Prostate gland (tissue), 2 donors: ENCODE measurements at regions not wholly inside any gene's neighbourhood (a gene's known extent, or its start where the extent isn't known, plus 50 kb on each side); places are given as distances from the start of the nearest gene placed in this dataset.
"Not testable (repeated sequence)": the region's sequence is repeated elsewhere in the genome, so short reads cannot be mapped to it uniquely, and the experiment has no call there.

Experiments
- DNase-seq: peaks from one replicate; pipeline ENCODE4 v3.0.0-alpha.2; 2019; ENCODE audit warnings: low spot score
- H3K27ac ChIP-seq, 2 donors: fragments of 200-600 bp; sonication (generic); 2 replicates each; pipeline ENCODE4 v1.5.1; 2017 to 2019
- H3K27me3 ChIP-seq: fragments of 200-600 bp; sonication (generic); replicated peaks from 2 replicates; pipeline ENCODE4 v1.5.1; 2019; ENCODE audit not compliant: insufficient read depth
- H3K36me3 ChIP-seq, 2 donors: fragments of 200-600 bp; sonication (generic); 1 replicate in 1 of 2; 2 replicates in 1 of 2; pipeline versions ENCODE4 v1.5.1 to v1.8.1; 2017 to 2019
- H3K4me1 ChIP-seq: fragments of 200-600 bp; sonication (generic); replicated peaks from 2 replicates; pipeline ENCODE4 v1.5.1; 2019
- H3K4me3 ChIP-seq, 2 donors: fragments of 200-600 bp; sonication (generic); 2 replicates each; pipeline ENCODE4 v1.5.1; 2017 to 2019
- H3K9me3 ChIP-seq: fragments of 200-600 bp; sonication (generic); 2 replicates; pipeline ENCODE4 v1.5.1; 2017
- POLR2A ChIP-seq: fragments of 450-650 bp; IDR thresholded peaks from one replicate; pipeline ENCODE4 v1.6.1; 2016; ENCODE audit warnings: antibody characterized with exemption, mild to moderate bottlenecking
- POLR2AphosphoS5 ChIP-seq: sonication (generic); formaldehyde crosslinking; IDR thresholded peaks from one replicate; pipeline ENCODE4 v1.6.1; 2017; ENCODE audit warnings: antibody characterized with exemption
- WGBS: methylation state at CpG from one replicate; pipeline ENCODE4 v1.1.5; 2018; 5-methylcytosine and 5-hydroxymethylcytosine counted together
- intact Hi-C: fragments of 100-400 bp; cut with DNase I; formaldehyde crosslinking; loops from one replicate; pipeline ENCODE4 v1.14.2; 2022
- TF ChIP-seq, protein P1 (sequence below), 4 experiments: fragments of 200-600 bp in 2 of 4; fragments of 450-650 bp in 2 of 4; sonication (generic) in 2 of 4; IDR thresholded peaks; 1 replicate in 3 of 4; 2 replicates in 1 of 4; pipeline ENCODE4 v1.5.1; 2016 to 2019; ENCODE audit warnings: antibody characterized with exemption in 4 of 4, mild to moderate bottlenecking in 2 of 4, moderate library complexity in 2 of 4

DNA sequence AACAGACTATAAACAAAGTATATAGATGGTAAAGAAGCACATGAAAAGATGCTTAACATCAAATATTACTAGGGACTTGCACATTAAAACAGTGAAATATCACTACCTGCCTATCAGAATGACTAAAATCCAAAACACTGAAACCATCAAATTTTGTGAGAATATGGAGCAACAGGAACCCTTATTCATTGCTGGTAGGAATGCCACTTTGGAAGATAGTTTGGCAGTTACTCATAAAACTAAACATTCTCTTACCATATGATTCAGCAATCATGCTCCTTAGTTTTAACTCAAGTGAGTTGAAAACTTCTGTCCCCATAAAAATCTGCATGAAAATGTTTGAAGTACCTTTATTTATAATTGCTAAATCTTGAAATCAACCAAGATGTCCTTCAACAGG lies 297.6 kb downstream of the DAD1 start:
- H3K4me1 ChIP-seq = peaks cover under 1% of the 10 kb centered on the region
- H3K9me3 ChIP-seq = no peaks in the 10 kb centered on the region
- H3K27me3 ChIP-seq = no peaks in the 10 kb centered on the region
- no peak overlapping the region for H3K4me3 ChIP-seq
- H3K36me3 ChIP-seq = no peaks in the 10 kb centered on the region
- intact Hi-C loops = no loop called here
- TF ChIP-seq, protein P1, sequence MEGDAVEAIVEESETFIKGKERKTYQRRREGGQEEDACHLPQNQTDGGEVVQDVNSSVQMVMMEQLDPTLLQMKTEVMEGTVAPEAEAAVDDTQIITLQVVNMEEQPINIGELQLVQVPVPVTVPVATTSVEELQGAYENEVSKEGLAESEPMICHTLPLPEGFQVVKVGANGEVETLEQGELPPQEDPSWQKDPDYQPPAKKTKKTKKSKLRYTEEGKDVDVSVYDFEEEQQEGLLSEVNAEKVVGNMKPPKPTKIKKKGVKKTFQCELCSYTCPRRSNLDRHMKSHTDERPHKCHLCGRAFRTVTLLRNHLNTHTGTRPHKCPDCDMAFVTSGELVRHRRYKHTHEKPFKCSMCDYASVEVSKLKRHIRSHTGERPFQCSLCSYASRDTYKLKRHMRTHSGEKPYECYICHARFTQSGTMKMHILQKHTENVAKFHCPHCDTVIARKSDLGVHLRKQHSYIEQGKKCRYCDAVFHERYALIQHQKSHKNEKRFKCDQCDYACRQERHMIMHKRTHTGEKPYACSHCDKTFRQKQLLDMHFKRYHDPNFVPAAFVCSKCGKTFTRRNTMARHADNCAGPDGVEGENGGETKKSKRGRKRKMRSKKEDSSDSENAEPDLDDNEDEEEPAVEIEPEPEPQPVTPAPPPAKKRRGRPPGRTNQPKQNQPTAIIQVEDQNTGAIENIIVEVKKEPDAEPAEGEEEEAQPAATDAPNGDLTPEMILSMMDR (IDR thresholded peaks at IDR 0.05) = no peak
- no peak for TF ChIP-seq POLR2A
- no peak for TF ChIP-seq POLR2AphosphoS5
- no peak for DNase-seq
- no peak overlapping the region for H3K27ac ChIP-seq

DNA sequence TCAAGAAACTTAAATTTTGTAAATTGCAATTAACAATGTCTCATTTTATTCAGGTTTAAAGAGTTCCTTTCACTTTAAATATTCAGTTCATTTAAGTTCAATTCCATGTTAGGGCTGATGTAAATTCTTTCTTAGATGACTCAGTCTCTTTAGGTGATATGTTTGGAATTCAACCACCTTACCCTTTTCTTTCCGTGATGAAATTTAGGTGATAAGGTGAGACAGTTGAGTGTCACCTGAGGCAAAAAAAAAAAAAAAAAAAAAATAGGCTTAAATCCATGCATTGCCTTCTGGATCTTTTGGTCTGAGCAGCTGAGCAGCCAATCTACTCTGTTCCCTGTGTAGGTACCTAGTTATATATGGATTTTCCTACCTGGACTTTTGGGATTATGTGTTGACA lies 299.5 kb downstream of the DAD1 start:
- H3K36me3 ChIP-seq = no peaks in the 10 kb centered on the region
- 60% methylated on average over 1 of the region's 1 CpG for WGBS
- H3K27me3 ChIP-seq = no peaks in the 10 kb centered on the region
- no peaks in the 10 kb centered on the region for H3K4me1 ChIP-seq
- no peak overlapping the region for H3K4me3 ChIP-seq
- H3K9me3 ChIP-seq = no peaks in the 10 kb centered on the region
- no peak overlapping the region for H3K27ac ChIP-seq
- DNase-seq = no peak
- intact Hi-C loops = no loop called here
- TF ChIP-seq POLR2A (no peak), POLR2AphosphoS5 (no peak)
- TF ChIP-seq, protein P1 (IDR thresholded peaks at IDR 0.05) = no peak

DNA sequence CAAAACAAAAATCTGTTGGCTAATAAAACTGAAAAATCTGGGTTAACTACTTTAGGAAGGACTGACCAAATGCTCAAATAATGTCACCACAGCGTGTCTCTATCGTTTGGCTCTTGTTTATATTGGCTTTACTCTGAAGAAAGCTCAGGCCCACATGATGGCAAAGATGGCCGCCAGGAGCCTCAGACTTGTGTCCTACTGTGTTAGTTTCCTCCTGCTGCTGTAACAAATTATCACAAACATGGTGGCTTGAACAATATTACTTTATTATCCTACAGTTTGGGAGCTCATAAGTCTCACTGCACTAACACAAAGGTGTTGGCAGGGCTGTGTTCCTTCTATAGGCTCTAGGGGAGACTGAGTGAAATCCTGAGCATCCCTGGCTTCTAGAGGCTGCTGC lies 303.0 kb downstream of the DAD1 start:
- Histone ChIP-seq H3K4me3 (no peak overlapping the region), H3K36me3 (no peaks in the 10 kb centered on the region), H3K27me3 (no peaks in the 10 kb centered on the region), H3K27ac (no peak overlapping the region), H3K9me3 (no peaks in the 10 kb centered on the region), H3K4me1 (no peaks in the 10 kb centered on the region)
- DNase-seq = no peak
- WGBS = 62% methylated on average over 3 of the region's 3 CpGs
- TF ChIP-seq, protein P1 (IDR thresholded peaks at IDR 0.05) = no peak
- TF ChIP-seq POLR2AphosphoS5 = no peak
- TF ChIP-seq POLR2A = no peak
- intact Hi-C loops = no loop called here

DNA sequence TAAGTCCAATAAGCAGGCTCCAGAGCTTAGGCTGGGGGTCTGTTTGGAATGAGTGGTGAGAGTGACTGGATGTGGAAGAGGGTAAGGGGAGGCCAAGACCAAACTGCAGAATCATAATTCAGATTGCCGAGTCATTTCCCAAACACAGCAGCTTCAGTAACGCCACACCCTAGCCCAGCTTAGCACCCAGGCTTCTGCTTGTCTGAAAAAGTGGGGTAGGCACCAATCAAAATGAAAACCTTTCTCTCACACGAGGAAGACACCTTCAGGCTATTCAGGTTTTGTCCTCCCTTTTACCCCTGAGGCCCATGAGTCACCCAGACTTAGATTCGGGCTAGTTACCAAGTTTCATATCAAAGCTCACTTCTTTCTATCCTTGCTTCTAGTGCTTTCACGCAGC lies 306.1 kb downstream of the DAD1 start:
- no peaks in the 10 kb centered on the region for H3K27me3 ChIP-seq
- TF ChIP-seq POLR2AphosphoS5 (no peak), POLR2A (no peak)
- TF ChIP-seq, protein P1 (IDR thresholded peaks at IDR 0.05) = no peak
- H3K27ac ChIP-seq = no peak overlapping the region
- no peaks in the 10 kb centered on the region for H3K4me1 ChIP-seq
- no peaks in the 10 kb centered on the region for H3K9me3 ChIP-seq
- 70% methylated on average over 5 of the region's 5 CpGs for WGBS
- H3K4me3 ChIP-seq = no peak overlapping the region
- no peaks in the 10 kb centered on the region for H3K36me3 ChIP-seq
- intact Hi-C loops = no loop called here
- DNase-seq = no peak

DNA sequence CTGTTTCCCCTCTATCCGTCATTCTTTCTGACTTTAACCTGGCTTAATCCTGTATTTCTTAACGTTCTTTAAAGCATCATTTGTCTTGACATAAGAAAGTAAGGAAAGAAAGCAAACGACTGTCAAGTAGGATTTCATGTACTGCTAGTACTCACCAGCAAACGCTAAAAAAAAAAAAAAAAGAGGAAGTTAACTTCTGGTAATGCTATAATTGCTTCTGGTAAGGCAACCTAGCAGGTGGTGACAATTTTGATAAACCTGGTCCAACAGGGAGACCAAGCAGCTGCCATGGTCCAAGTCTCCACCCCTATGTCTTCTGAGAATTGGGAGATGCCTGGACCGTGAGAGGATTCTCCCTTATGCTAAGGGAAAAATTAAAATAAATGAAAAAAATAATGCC lies 306.6 kb downstream of the DAD1 start:
- no peak overlapping the region for H3K27ac ChIP-seq
- H3K4me3 ChIP-seq = no peak overlapping the region
- no peaks in the 10 kb centered on the region for H3K36me3 ChIP-seq
- no peak for DNase-seq
- H3K4me1 ChIP-seq = no peaks in the 10 kb centered on the region
- TF ChIP-seq, protein P1 (IDR thresholded peaks at IDR 0.05) = no peak
- no peak for TF ChIP-seq POLR2A
- no peak for TF ChIP-seq POLR2AphosphoS5
- 46% methylated on average over 5 of the region's 5 CpGs for WGBS
- no peaks in the 10 kb centered on the region for H3K27me3 ChIP-seq
- no peaks in the 10 kb centered on the region for H3K9me3 ChIP-seq
- intact Hi-C loops = no loop called here

DNA sequence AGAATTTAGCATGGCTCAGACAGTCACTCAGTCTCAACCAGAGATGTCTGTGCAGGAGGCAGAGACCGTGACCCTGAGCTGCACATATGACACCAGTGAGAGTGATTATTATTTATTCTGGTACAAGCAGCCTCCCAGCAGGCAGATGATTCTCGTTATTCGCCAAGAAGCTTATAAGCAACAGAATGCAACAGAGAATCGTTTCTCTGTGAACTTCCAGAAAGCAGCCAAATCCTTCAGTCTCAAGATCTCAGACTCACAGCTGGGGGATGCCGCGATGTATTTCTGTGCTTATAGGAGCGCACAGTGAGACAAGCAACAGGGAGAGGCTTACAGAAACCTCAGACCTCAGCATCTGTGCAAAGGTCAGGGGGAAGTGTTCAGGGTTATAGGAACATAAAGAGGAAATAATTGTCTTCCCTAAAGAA lies 307.6 kb downstream of the DAD1 start:
- H3K27me3 ChIP-seq, H3K4me1 ChIP-seq, H3K36me3 ChIP-seq, intact Hi-C loops, DNase-seq, H3K9me3 ChIP-seq, H3K4me3 ChIP-seq: not testable (repeated sequence)
- H3K27ac ChIP-seq = peak overlapping the region in 1 of 2 donors; percentile 3
- 51% methylated on average over 7 of the region's 7 CpGs for WGBS
